ENCODE measurements at regions not wholly inside any gene's neighbourhood (a gene's known extent, or its start where the extent isn't known, plus 50 kb on each side); places are given as distances from the start of the nearest gene placed in this dataset.
"Not testable (repeated sequence)": the region's sequence is repeated elsewhere in the genome, so short reads cannot be mapped to it uniquely, and the experiment has no call there.

DNA sequence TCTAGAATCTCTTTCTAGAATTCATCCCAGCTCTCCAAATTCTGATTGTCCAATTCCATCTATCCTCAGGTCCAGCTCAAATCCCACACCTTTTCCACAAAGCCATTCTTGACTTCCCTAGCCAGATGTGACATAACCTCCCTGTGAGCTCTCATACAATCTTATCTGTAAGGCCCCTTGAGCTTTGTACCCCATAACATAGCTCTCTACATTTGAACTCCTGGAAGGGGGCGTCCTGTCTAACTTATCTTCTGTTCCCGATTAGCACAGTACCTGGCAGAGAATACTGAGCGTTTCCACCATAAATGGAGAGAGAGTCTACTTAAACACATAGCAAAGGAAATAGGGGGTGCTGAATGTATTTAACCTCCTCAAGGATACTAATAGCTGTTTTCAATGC, 251.6 kb upstream of the RGMB start:
- no peak for DNase-seq

DNA sequence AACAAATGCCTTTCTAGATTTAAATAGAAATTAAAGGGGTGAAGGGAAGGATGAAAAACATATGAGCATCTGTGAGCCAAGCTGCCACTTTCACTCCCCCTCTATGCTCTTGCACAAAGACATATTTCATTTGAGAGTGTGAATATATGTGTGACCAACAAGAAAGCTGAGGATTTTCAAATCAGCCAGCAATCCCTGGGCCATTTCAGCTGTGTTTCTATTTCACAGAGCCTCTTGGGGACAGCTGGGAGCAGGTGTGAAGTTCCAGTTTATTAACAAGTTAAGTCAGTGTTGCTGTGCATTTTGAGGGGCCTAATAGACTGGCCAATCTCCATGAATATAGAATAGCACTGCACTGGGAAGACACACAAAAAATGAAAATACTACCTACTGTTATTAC, 248.7 kb upstream of the RGMB start:
- DNase-seq = peak; percentile 54

DNA sequence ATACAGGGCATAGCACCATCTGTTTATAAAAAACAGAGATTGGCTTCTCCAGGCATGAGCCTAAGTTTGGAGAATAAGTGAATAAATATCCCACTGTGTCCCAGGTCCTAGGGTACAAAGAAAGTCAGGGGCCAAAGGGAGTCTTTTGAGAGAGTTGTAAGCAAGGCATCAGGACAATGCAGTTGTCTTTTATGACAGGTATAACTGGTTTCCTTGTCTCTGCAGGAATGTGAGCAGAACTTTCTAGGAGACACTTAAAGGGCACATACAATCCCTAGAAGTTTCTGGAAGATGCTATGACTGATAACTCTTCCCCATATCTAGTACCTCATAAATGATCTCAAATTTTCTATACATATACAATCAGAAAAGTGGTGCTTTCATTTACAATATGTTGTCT, 245.6 kb upstream of the RGMB start:
- no peak for DNase-seq

DNA sequence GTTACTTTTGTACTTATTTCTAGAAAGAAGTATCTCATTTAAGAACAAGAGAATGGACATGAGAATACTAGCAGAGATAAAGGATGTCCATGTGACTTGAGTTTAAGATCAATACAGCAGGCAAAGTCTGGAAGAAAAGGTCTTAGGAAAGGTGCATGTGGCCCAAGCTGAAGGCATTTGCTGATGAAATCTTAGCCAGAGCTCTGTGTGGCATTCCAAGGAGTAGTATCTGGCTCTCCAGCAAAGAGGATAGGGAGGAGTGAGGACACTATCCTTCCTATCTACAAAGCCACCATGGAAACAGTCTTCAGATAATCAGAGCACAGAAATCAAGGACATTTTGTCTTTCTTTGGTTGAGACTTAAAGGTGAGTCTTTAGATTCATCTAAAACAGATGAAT, 244.1 kb upstream of the RGMB start:
- no peak for DNase-seq

DNA sequence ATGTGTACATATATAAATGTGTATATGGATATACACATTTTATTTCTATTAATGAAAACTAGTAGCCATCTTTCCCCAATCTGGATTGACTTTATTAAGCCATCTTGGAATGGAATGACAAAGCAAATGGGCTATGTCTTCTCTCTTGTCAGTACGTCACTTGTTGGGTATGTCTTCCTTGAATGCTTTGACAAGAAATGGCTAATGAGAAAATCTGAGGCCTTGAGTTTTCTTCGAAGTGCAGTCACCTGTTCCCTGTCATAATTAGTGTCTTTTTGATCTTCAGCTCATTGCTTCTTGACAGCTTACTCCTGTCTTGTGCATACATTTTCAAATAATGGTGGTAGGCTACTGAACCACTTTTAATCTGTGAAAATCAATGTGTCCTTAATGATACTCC, 243.2 kb upstream of the RGMB start:
- DNase-seq = no peak

DNA sequence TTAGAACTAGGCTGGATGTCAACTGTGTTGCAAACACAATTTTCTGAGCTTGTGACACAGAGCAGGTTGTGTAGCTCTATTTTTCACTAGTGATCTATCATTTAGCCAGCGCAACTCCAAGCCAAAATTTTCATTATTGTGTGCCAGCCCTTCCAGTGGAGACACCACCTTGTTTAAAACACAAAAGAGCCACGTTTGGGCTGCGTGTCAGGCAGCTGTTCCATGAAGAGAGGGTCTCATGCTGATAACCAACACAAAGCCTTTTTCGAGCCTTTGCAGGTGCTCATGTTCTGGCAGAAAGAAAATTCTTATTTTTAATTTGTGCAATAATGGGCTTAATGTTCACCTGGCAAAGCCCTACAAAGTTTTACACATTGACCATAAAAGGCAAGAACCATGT, 237.6 kb upstream of the RGMB start:
- DNase-seq = no peak

DNA sequence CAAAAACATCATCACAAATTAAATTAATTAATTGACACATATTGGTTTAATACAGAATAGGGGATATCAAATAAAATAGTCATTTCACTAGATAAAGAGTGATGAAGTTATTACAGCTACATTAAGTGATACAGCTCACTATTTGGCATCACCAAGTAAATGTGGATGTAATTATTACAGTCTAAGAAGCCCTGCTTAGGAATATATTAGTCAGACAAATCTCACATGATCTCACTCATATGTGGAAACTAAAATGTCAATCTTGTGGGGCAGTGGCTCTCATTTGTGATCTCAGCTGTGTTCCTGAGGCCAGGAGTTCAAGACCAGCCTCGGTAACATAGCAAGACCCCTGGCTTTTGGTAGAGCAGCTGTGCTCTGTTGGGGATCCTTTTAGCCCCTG, 233.4 kb upstream of the RGMB start:
- DNase-seq = no peak

DNA sequence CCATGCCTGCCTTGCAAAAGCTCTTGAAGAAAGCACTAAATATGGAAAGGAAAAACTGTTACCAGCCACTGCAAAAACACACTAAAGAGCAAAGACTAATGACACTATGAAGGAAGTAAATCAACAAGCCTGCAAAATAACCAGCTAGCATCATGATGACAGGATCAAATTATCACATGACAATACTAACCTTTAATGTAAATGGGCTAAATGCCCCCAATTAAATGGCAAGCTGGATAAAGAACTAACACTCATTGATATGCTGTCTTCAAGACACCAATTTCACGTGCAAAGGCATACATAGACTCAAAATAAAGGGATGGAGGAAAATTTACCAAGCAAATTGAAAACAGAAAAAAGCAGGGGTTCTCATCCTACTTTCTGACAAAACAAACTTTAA, 231.8 kb upstream of the RGMB start:
- DNase-seq = no peak

DNA sequence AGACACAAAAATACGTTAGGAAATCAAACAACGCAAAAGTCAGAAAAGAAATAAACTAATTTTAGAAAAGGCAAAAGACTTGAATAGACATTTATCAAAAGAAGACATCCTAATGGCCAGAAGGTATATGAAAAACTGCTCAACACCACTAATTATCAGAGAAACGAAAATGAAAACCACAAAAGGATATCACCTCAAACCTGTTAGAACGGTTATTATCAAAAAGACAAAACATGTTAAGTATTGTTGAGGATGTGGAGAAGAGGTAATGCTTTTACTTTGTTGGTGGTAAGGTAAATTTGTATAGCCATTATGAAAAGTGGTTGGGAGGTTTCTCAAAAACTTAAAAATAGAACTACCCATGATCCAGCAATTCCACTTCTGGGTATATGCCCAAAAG, 230.0 kb upstream of the RGMB start:
- no peak for DNase-seq

DNA sequence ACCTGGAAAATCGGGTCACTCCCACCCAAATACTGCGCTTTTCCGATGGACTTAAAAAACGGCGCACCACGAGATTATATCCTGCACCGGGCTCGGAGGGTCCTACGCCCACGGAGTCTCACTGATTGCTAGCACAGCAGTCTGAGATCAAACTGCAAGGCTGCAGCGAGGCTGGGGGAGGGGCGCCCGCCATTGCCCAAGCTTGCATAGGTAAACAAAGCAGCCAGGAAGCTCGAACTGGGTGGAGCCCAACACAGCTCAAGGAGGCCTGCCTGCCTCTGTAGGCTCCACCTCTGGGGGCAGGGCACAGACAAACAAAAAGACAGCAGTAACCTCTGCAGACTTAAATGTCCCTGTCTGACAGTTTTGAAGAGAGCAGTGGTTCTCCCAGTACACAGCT, 226.5 kb upstream of the RGMB start:
- not testable (repeated sequence) for DNase-seq

DNA sequence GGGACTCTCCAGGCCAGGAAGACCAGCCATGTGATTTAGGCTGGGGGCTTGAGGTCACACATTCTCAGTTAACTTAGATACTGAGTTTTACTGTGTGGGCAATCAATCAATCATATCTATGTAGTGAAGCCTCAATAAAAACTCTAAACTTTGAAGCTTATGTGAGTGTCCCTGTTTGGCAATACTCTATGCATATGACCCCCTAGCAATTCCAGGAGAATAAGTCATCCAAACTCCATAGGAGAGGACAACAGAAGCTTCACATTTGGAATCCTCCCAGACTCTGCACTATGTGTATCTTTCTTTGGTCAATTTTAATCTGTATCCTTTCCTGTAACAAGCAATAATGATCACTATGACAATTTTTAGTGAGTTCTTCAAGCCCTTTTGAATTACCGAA, 216.8 kb upstream of the RGMB start:
- DNase-seq = no peak

DNA sequence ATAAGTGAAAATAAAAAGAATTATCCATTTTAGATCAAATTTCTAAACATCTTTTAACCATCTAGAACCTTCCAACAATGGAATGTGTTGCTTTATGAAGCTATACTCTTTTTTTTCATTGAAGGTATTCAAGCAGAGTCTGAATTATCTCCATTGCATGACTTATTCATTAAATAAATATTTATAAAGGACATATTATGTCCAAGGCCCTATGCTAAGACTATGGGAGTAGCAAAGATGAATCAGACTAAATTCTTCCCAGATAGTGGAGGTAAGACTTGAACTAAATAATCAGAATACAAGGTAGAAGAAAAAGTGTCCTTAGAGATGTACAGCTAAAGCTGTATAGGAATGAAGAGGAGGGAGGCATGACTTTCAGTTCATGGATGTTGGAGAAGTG, 215.5 kb upstream of the RGMB start:
- no peak for DNase-seq

DNA sequence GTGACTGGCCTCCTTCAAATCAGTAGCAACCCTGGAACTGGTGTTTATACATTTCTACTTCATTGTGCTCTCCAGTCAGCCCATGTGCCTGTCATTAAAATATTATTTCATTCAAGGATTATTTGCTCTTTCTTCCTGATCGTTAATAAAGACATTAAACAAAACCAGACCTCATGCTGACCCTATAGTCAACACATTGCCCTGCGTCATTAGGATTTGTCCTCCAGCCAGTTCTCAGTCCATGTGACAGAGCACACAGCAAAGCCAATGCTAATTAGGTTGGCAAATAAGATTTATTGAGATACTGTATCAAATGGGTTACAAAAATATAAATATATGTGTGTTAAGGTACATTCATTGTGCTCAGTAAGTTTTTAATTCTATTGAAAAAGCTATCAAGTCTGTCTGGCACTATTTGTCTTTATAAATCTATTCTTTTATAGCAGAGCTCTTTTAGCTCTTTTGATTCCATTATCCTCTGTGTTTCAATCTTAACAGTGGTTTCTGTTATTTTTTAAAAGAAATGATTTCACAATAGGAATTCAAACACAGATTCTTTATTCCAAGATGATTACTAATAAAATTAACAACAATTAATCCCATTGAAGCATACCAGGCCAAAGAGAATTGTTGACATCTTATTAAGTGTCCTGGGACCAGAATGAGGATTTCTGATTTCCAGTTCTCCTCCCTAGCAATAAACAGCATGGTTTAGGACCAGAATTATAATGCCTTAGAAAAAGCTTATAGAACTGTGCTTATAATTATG, 209.4 kb upstream of the RGMB start:
- DNase-seq = no peak

DNA sequence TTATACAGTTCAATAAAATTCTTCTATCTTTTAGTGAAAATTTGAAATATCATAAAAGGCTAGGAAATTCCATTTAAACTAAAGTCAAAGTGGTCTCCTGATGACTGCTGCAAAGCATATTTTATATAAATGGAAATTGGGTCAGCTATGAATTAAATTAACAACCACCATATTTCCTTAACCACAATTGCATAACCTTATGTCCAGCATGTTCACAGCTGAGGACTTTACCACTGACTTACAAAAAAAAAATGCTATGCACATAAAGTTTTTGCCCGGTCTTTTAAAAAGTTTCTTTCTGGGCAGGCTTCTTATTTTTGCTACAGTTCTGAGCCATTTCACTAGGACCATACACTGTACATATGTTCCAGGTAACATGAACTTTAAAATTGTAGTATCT, 208.6 kb upstream of the RGMB start:
- no peak for DNase-seq

DNA sequence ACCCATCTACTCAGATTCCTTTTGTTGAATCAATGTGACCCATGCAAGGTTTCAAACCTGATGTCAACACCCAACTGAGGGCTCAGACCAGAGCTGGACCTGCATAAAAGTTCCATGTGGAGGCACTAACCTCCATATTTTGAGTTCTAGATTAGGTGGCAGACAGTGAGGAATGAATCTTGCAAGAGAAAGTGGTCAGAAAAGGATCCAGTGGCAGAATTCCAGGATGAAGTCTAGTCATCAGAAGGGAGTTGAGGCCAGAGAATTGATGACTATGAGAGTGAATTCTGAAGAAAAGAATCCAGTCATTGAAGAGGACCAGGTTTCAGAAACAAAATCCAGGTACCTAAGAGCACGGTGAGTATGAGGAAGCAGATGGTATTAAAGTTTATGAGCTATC, 205.1 kb upstream of the RGMB start:
- no peak for DNase-seq

DNA sequence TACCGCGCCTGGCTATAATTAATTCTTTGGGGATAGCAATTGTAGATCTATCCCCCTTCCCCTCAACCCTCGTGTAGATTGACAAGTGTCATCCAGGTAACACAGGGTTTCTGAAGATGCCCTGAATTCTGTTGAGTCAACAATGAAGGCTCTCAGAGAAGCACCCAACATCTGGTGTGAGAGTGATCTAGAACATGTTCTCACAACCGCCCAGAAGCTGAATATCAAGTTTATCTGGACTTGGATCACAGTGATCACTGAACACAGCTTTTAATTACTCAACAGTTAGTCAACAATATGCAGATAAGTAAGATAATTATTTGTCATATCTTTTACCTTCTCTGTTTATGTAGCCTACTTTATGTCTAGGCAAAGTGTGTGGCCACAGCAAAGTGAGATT, 204.2 kb upstream of the RGMB start:
- no peak for DNase-seq

DNA sequence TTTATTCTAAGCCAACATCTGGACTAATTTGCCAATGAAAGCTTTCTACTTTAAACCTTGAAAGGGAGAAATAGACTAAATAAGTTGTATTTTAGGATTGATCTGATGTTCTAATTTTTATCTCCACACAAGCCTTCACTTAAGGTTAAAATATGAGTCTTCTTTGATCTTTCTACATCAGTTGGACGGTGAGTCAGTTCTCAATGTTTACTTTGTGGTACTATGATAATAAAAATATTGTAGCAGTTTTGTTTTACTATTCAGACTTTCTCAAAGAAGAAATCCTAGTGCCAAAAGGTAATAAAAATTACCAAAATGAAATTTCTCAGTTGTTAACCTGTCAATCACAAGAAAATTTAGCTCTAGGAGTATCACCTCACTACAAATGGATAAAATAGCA, 203.5 kb upstream of the RGMB start:
- DNase-seq = no peak

DNA sequence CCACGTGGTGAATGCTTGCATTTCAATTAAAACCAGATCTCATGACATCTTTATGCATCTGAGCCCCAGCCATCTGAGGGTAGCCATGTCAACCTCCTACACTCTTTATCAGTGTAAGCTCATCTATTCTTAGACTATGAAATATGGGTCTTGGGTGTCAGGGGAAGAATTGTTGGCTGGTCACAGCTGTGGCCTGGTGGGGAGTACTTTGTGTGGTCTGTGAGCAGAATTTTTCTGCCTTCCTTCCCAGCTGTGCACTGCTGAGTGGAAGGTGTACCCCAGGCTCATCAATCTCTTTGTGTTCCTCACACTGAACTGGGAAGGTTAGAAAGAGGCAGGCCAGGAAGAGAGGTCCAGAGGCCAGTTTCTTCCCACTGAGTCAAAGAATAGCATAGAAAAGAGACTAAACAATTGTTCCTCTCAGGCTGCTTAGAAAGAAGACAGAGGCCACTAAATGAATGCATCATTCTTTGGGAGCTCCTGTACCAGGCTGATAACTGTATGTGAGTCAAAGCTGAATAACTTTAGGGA, 202.7 kb upstream of the RGMB start:
- DNase-seq = no peak

DNA sequence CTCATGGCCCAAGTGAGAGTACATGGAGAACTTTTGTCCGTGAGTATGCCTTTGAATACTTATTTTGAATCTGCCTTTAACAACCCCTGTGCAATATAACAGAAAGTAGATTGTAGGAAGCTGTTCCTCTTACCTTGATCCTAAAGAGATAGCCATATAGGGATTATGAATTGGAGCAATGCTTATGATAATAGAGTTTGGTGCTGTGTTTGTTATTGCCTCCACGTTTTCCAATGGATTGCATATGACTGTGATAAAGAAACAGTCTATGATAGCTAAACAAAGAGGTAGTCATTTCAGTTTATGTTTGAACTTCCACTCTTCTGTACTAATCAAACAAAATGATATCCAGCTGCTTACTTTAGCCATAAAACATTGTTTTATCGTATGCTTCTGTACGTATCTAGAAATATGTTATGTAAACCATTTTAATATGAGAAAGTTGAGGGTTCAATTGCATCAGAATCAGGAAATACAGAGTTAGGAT, 199.6 kb upstream of the RGMB start:
- DNase-seq = no peak

DNA sequence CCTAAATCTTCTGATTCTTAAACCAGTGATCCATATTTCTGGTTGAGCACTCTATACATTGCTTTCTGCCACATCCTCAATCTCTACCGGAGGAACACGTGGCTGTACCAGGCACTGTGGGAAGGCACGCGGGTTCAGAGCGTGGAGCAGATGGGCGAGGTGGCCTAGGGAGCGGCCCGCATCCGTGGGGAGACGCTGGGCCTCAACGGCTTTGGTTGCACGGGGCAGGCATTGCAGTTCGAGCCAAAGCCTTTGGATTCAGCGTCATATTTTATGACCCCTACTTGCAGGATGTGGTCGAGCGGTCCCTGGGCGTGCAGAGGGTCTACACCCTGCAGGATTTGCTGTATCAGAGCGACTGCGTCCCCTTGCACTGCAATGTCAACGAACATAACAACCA, 197.2 kb upstream of the RGMB start:
- no peak for DNase-seq

DNA sequence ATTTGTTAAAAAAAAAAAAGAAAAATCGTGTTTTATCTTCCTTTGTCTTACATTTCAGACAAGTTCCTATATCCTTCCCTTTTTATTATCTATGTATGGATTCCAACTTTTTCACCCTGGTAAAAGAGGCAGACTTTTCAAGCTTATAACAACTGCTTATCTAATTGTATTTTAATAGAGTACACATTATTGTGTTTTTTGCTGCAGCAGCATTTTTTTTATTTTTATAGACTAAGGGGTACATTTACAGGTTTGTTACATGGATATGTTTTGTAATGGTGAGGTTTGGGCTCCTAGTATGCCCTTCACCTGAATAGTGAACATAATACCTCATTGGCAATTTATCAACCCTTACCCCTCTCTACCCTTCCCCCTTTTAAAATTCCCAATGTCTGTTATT, 195.0 kb upstream of the RGMB start:
- DNase-seq = no peak

DNA sequence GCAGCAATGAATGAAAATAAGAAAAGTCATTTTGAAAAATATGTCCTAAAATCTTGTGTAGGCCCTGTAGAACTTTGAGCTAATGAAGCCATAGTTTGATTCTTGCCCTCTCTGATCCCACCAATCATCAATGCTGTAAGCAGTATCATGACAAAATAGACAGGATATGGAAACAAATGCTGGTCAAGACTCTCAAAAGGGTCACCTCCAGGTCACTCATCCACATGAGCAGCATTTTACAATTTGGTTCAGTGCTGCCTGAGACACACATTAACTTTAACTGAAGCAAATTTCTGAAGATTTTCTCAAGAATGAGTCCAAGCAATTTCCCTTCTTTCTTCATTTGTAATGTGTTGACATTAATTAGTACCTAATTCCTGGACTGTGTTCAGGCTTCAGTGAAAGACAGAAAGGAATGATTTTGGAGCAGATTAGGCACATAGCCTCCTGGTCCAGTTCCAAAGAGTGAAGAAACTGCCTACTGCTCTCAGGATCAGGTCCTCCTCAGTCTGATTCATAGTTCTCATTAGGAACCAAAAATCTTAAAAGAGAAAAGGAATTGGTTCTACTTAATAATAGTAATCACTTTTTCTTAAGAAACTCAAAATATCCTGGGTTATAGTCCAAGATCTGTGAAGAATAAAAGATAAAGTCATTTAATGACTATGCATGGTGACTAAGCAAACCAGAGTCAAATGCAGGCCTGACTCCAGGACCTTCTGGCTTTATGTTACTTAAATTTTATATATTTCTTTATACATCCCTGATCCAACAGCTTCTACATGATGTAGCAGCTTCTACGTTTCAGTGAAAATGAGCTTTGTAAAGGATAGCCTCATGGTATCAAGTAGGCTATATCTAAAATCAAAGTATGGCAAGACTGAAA, 192.1 kb upstream of the RGMB start:
- DNase-seq = no peak

DNA sequence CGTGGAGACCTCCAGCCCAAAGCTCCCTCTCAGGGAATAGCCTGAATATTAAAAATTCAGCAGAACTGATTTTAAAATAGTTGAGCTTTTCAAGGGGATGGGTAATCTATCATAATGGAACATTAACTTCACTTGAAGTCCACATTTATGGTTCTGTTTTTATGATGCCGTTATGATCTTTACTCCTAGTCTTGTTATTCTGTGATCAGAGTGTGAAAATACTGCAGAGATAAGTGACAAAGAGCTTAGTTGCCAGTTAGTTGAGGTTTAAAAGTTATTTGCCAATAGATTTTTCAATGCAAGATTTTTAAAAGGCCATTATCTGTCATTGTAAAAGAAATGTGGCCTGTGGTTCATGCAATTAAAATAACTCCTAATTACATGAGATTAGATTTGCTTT, 189.9 kb upstream of the RGMB start:
- no peak for DNase-seq

DNA sequence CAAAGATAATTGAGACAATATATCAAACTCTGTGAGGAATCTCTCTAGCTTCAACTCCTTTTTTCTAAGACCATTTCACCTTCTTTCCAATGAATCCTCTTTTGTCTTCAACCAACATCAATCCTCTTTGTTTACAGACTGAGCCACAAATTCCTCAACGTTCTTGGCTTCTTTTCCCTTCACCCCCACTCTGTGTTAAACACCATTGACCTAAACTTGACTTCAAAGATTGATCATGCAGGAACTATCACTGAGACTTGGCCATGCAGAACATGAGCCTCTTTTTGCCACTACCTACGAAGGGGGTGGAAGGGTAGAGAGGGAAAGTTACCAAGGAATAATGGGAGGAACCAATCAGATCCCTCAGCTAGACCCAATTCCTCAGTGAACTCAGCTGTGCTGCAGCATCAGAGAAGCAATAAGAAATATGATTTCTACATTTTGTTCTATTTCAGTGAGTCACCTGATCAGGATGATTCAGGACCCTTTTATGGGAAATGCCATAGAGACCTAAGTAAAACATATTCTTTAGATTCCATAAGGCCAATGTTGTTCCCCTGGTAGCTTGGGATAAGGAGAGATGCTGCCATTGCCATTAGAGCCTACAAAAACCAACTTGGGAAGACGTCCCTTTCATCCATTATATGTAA, 187.7 kb upstream of the RGMB start:
- no peak for DNase-seq
